ENCODE measurements at regions not wholly inside any gene's neighbourhood (a gene's known extent, or its start where the extent isn't known, plus 50 kb on each side); places are given as distances from the start of the nearest gene placed in this dataset.

DNA sequence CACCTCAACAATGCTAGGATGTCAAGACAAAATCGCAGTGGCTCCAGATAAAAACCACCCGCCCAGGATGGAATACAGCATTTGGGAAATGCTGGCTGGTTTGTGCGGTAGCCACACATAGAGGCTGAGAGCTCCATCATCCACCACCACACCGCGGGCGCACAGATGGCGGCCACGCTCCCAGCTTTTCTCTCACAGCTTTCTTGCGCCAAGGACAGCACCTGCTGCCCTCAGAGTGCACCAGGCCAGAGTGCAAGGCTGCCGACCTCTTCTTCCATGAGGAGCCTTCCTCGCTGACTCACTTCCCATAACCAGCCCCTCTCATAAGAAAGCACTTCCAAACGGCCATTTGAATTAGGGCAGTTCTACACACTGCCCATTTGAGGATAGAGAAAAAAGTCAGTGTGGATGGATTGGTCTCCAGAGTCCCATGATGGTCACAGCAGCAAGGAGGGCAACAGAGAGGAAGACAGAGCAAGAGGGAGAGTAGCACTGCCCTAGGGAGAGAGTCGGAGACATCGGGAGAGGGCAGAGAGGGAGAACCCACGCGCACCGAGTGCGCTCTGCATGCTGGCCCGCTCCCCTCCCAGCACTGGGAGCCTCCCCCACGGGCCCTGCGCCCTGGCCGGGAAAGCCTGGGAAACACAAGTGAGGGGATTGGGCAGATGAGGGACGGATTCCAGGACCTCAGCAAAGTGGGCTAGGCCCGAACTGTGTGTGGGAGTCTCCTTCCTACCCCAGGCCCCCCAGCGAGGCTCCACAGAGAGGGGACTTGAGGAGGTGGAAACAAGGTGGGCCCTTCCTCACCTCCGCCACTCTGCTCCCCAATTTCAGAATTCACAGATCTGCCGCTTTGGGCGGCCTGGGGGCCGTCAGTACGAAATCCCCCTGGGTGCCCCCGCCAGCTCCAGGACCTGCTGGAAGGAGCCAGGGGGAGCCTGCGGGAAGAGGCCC, 156.9 kb downstream of the USP12 start:
- Mint-ChIP-seq H3K36me3 (no peaks in the 10 kb centered on the region), H3K27ac (no peak overlapping the region)

DNA sequence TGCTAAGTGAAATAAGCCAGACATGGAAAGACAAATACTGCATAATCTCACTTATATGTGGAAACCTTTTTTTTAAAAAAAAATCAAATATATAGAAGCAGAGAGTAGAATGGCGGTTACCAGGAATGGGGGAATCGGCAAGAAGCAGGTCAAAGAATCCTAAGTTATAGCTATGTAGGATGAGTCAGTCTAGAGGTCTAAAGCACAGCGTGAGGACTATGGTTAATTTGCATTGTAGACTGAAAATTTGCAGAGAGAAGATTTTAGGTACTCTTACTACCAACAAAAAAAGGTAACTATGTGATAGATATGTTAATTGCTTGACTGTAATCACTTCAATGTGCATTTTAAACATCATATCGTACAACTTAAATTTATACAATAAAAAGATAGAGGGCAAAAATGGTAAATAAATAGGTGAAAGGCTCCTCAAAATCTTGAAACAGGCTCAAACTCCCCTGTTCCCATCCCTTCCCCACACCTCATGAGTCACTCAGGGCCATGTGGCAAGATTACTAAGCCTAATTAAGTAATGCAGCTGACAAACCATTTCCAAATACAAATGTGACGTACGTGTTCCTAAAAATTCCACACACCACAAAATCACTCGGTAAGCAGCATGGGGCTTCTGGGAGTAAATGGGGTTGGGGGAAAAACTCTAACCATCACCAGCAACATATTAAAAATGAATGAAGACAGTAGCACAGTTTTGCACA, 159.0 kb downstream of the USP12 start:
- Mint-ChIP-seq H3K4me3 (no peak overlapping the region), H3K27me3 (peaks cover 17% of the 10 kb centered on the region), H3K36me3 (no peaks in the 10 kb centered on the region), H3K4me1 (ENCODE audit: unreplicated experiment) (no peaks in the 10 kb centered on the region), H3K27ac (no peak overlapping the region), H3K9me3 (no peaks in the 10 kb centered on the region)
- TF ChIP-seq, protein P1, sequence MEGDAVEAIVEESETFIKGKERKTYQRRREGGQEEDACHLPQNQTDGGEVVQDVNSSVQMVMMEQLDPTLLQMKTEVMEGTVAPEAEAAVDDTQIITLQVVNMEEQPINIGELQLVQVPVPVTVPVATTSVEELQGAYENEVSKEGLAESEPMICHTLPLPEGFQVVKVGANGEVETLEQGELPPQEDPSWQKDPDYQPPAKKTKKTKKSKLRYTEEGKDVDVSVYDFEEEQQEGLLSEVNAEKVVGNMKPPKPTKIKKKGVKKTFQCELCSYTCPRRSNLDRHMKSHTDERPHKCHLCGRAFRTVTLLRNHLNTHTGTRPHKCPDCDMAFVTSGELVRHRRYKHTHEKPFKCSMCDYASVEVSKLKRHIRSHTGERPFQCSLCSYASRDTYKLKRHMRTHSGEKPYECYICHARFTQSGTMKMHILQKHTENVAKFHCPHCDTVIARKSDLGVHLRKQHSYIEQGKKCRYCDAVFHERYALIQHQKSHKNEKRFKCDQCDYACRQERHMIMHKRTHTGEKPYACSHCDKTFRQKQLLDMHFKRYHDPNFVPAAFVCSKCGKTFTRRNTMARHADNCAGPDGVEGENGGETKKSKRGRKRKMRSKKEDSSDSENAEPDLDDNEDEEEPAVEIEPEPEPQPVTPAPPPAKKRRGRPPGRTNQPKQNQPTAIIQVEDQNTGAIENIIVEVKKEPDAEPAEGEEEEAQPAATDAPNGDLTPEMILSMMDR (conservative IDR thresholded peaks at IDR 0.05): no peak
- DNase-seq (ENCODE audit: extremely low spot score, unreplicated experiment): no peak

More for the DNA sequence above, 156.9 kb downstream of the USP12 start:
- Mint-ChIP-seq H3K9me3 (no peaks in the 10 kb centered on the region), H3K4me3 (no peak overlapping the region), H3K27me3 (peaks cover 16% of the 10 kb centered on the region), H3K4me1 (ENCODE audit: unreplicated experiment) (peaks cover 4% of the 10 kb centered on the region)
- TF ChIP-seq, protein P1 (conservative IDR thresholded peaks at IDR 0.05): no peak
- no peak for DNase-seq (ENCODE audit: extremely low spot score, unreplicated experiment)

DNA sequence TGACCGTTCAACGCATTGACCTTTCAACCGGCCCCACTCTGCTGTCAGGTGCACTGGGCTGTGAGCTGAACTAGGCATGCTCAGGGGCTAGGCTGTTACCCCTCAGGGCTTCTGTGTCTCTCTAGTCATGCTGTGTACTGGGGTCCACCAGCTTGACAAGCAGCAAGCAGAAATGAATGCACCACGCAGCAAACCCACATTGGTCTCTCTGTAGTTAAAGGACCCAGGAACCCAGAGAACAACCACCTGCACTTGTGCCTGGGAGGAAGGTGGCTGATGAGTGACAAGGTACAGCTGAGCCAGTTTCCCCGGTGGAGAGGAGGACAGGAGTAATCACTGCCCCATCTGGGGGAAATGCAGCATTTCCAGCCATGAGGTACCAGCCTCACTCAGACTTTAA, 159.9 kb downstream of the USP12 start:
- H3K27ac Mint-ChIP-seq: no peak overlapping the region
- H3K9me3 Mint-ChIP-seq: no peaks in the 10 kb centered on the region
- H3K4me3 Mint-ChIP-seq: no peak overlapping the region
- TF ChIP-seq, protein P1 (conservative IDR thresholded peaks at IDR 0.05): no peak
- peaks cover 26% of the 10 kb centered on the region for H3K27me3 Mint-ChIP-seq
- no peaks in the 10 kb centered on the region for H3K36me3 Mint-ChIP-seq
- DNase-seq (ENCODE audit: extremely low spot score, unreplicated experiment): no peak
- no peaks in the 10 kb centered on the region for H3K4me1 Mint-ChIP-seq (ENCODE audit: unreplicated experiment)

DNA sequence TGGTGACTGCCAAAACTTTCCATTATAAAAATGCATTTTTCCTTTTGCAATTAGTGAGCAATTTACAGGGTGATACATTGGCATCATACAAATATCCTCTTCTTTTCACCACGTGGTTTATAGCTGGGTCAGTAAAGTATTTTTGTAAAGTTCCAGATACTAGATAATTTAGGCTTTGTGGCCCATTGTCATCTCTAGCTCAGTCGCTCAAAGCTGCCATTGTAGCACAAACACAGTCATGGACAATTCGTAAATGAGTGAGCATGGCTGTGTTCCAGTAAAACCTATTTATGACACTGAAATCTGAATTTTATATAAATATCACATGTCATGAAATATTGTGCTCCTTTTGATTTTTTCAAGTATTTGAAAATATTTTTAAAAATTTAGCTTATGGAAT, 162.9 kb downstream of the USP12 start:
- DNase-seq (ENCODE audit: extremely low spot score, unreplicated experiment): no peak
- Mint-ChIP-seq H3K27me3 (peaks cover 49% of the 10 kb centered on the region), H3K36me3 (no peaks in the 10 kb centered on the region), H3K27ac (no peak overlapping the region), H3K4me1 (ENCODE audit: unreplicated experiment) (no peaks in the 10 kb centered on the region), H3K4me3 (no peak overlapping the region), H3K9me3 (no peaks in the 10 kb centered on the region)
- TF ChIP-seq, protein P1 (conservative IDR thresholded peaks at IDR 0.05): no peak

DNA sequence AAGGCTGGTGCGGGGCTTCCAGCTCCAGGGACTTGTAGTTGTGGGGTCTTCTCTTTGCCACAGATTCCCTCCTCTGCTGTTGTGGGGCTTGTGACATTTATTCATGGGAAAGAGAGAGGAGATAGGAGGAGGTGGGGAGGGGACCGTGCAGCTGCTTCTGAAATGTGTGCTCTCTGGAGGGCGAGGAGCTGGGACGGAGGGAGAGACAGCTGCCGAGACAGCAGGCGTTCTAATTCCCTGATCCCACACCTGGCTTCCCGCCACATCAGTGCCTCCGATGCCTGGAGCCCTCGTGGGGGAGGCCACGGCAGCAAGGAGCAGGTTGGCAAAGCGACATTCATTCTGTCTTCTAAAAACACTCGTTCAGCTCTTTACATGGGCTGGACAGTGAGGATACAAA, 164.4 kb downstream of the USP12 start:
- Mint-ChIP-seq H3K36me3 (no peaks in the 10 kb centered on the region), H3K27ac (peak overlapping the region; percentile 8), H3K27me3 (peaks cover 65% of the 10 kb centered on the region), H3K4me3 (peak overlapping the region; percentile 78), H3K9me3 (no peaks in the 10 kb centered on the region), H3K4me1 (ENCODE audit: unreplicated experiment) (no peaks in the 10 kb centered on the region)
- TF ChIP-seq, protein P1 (conservative IDR thresholded peaks at IDR 0.05): no peak
- DNase-seq (ENCODE audit: extremely low spot score, unreplicated experiment): no peak
